ENCODE measurements at regions not wholly inside any gene's neighbourhood (a gene's known extent, or its start where the extent isn't known, plus 50 kb on each side); places are given as distances from the start of the nearest gene placed in this dataset.
"Not testable (repeated sequence)": the region's sequence is repeated elsewhere in the genome, so short reads cannot be mapped to it uniquely, and the experiment has no call there.

DNA sequence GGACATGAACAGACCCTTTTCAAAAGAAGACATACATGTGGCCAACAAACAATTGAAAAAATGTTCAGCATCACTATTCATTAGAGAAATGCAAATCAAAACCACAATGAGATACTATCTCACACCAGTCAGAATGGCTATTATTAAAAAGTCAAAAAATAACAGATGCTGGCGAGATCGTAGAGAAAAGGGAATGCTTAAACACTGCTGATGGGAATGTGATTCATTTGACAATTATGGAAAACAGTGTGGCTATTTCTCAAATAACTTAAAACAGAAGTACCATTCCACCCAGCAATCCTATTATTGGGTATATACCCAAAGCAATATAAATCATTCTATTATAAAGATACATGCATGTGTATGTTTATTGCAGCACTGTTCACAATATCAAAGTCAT is 281.8 kb upstream of the CDH5 start:
- not testable (repeated sequence) for DNase-seq

DNA sequence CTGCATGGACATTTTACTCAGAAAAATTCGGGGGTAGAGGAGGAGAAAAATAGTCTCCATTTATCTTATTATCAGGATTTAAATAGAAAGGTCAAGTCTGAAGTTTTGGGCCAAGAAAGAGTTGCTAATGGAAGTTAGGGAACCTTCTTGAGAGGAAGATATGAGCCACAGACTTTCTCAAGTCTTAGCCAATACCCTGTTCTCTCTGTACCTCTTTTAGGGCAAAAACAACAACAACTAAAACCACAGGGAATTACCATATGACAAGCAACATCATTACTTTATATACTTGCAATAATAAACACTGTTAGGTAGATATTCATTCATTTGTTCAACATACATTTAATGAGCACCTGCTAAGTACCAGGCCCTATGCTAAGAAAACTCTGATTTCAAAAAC is 282.2 kb upstream of the CDH5 start:
- DNase-seq, result no peak

DNA sequence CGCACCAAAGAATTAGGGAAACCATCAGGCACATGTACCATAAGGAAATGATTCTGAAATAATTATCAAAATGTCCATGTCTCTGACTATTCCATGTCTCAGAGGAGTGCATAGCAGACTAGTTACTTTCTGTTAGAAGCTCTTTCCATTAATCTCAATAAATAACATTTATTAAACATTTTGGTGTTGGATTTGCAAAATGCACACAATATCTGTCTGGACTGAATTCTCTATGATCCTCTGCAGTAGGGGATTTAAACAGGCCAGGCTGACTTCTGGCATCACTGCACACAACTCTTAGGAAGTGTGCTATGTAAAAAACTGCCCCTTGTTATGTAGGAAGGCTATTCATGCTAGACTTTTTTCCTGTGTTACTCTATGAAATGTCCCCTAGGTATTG is 283.3 kb upstream of the CDH5 start:
- DNase-seq, result no peak

DNA sequence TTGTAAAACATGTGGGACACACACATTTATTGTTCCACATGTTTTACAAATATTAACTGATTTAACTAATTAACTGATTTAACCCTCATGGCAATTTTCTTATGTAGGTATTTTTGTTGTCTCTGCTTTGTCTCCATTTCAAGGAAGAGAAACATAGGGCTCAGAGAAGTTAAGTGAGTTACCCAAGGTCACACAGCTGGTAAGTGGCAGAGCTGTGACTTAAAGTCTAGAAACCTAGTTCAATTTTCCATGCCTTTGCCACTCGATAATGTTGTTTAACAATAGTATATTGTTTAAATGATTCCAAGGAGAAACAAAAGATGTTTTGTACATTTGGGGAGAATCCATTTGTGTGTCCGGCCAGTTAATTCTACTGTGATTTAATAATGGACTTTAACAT is 284.1 kb upstream of the CDH5 start:
- no peak for DNase-seq

DNA sequence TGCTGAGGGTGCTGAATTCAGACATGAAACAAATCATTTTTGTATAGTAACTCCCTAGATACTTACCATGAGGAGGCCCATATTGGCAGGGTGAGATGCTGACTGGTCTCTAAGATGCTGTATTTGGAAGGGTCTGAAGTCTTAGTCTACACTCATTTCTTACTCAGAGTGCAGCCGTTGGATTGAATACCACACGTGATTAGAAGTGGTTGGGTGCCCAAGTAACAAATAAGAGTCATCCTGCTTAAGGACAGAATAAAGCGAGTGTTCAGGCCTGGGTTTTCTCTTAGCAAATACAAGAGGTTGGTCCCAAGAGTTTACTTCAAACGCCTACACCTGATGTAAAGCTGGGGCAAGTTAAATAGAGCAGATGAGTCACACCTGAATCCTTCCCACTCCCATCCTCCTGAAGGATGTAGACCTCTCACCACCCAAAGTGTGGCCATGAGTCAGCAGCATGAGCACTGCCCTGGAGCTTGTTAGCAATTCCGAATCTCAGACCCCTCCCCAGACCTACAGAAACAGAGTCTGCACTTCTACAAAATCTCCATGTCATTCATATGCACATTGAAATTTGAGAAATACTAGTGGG is 284.6 kb upstream of the CDH5 start:
- DNase-seq, result no peak

DNA sequence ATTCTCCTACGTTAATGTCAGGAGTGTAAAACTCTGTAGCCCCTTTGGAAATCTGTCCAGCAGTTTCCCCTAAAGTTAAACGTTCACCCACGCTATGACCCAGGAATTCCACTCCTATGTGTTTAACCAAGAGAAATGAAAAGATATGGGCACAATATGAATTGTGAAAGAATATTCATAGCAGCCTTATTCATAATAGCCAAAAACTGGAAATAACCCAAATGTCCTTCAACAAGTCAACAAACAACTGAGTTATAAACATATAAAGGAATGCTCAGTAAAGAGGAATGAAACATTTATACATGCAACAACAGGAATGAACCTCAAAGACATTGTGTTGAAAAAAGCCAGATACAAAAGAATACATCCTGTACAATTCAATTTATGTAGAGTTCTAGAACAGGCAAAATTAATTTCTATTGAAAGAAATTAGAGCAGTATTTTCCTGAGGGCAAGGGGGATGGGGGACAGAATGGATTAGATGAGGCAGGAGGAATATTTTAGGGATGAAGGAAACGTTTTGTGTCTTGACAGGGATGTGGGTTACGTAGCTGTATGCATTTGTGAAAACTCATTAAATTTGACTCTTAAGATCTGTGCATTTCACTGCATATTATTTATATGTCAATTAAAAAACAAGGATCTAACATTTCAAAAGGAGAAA is 286.7 kb upstream of the CDH5 start:
- no peak for DNase-seq

DNA sequence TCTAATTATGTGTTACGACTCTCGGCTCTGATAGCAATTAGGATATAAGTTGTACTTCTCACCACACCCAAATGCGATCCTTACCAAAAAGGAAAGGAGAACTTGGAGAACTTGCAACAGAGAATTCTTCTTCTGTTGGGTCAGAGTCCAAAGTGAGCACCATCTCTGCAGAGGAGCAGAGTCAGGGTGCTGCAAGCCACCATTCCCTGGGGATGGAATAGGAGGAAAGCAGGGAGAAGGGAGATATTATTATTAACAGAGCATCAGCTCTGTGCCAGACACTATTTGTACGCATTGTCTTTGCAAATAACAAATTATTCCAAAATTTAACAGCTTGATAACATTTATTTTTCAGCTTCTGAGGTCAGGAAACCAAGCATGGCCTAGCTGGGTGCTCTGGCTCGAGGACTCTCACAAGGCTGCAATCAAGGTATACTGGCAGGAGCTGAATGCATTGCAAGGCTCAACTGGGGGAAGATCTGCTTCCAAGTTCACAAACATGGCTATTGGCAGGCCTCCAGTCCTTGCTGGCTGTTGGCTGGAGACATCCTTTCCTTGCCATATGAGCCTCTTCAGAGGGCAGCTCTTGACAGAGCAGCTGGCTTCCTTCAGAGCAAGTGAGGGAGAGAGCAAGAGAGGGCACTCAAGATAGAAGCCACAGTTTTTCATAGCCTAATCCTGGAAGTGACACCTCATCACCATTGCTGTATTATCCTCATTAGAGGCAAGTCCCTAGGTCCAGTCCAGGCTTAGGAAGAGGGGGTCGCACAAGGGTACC is 296.2 kb upstream of the CDH5 start:
- no peak for DNase-seq

DNA sequence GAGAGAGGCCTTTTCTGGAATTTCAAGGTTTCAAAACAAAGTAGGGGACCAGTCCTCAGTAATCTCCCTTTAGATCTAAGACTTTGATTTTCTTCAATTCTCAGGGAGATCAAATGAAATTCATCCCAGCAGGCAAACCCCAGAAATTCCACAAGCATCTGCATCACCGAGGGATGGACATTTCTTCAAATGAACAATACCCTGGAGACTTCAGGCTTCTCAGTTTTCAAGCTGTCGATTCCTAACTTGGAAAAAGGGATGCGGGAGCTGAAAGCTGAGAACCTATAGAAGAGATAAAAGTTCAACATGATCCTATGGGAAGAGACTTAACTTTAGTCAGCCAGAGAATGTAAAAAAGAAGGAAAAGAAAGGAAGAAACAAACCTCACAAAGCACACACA is 296.9 kb upstream of the CDH5 start:
- no peak for DNase-seq

DNA sequence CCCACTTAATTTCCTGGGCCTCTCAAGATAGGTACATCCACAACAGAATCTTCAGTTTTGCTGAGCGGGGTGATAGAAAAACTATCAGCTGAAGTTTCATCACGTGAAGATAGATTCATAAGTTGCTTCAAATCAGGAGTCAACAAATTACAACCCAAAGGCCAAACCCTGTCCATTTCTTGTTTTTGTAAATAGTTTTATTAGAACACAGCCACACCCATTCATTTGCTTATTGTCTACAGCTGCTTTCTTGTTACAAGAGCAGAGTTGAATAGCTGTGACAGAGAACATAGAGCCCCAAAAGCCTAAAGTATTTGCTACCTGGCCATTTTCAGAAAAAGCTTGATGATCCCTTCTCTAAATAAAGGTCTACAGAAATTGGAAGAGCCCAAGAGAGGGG is 300.1 kb upstream of the CDH5 start:
- no peak for DNase-seq

DNA sequence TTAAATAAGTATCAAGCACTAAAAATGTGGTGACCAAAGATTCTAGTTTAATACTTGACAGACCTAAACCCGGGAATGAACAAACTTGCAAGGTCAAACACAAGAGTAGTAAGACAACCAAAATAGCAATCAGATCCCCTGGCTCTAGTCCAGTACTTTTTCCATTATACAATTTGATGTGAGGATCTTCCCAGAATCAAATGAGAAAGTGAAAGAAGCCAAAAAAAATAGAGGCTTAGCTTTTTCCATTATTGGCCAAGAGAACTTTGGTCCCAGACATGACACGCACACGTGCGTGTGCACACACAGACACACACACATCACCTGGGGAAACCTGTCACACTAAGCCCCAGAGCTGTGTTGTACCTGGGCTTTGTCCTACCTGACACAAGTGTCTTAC is 300.6 kb upstream of the CDH5 start:
- DNase-seq, result no peak

DNA sequence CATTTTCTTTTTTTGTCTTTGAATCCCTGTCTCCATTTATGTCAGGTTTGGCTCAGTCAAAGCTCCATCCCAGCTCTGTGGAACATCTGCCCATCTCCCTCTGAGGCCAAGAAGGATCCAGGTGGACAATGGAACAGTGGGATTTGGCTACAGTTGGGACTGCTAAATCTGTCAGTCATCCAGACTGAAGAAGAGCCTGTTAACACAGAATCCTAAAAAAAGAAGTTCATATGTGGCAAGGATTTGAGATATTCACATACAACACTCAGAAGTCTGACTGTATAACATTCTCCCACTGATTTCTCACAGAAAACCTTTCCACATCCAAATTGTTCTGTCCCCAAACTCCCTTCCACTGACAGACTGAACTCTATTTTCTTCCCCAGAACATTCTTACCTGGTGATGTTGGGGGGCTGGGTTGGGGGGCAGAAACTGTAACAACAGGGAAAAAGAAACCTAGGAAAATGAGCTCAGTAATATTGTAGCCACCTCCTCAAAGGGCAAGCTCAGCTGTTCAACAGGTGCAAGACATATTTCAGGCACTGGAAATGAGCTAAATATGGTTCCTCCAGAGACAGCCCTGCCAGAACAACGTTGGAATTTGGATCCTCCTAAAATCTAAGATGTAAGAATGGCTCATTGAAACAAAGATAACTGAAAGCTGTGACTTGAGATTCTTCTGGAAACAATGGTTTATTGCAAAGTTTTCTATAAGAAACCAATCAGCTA is 301.5 kb upstream of the CDH5 start:
- no peak for DNase-seq

DNA sequence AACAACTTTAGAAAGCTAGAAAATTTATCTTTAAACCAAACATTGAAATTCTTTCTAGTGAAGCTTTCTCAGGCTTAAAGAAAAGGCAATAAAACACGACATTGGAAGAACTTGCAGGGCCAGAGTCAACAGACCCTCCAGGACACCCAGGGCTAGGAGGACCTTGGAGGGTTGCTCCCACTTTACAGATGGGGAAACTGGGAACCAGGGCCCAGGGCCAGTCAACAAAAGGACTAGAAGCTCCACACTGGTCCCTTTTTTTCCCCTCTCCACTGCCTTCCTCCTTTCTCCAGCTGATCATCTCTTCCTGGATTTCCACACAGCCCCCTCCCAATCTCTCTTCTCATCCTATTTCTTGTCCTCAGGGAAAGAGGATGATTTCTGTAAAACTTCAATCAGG is 307.7 kb upstream of the CDH5 start:
- DNase-seq, result no peak

DNA sequence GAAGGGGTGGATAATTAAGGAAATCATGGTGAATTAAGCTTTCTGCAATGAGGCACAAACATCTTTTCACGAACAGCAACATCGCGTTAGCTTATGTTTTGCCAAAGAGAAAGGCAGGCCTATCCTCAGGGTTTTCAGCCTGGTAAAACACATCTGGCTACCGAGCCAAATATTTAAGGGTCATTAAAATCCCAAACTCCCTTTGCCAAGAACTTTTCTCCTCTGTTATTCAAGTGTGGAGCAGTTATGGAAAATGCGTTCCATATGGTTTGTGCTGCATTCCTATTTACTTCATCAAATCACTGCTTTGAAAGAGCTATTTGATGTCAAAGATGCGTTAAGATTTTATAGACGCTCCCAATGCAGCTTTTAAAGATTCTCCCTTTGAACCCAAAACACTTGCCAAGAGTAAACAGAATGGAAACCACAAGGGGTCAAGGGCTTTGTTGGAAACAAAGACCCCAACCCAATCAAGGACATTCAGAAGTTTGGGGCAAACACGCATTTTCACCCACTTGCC is 308.3 kb upstream of the CDH5 start:
- no peak for DNase-seq

DNA sequence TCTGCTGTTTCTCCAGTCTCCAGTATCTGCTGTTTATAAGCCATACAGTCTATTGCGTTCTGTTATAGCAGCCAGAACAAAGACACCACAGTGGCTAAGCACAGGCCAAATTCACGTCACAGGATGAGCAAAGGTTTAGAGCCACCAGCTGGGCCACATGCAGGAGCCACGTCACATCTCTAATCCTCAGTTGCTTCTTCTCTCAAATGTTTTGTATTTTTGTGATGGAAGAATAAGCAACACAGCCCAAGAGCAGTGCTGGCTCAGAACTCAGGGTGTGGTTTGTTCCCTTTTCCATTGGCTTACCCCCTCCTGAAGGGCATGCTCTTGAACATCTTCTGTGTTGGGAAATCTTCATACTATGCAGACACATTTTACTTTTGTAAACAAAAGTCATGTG is 309.4 kb upstream of the CDH5 start:
- no peak for DNase-seq

DNA sequence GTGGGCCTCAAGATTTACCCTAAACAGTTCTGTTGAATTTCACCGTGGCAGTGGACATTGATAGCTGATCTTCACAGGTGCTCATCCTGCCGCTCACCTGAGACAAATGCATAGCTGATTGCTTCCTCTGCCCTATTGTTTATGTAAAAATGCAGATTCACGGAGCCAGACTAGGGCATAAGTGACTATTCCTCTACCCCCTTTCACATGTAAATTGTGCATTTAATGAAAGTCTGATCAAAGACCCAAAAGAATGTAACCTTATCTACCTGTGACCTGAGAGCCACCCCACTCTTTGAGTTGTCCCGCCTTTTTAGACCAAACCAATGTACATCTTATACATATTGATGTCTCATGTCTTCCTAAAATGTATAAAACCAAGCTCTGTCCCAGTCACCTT is 312.4 kb upstream of the CDH5 start:
- DNase-seq, result no peak

DNA sequence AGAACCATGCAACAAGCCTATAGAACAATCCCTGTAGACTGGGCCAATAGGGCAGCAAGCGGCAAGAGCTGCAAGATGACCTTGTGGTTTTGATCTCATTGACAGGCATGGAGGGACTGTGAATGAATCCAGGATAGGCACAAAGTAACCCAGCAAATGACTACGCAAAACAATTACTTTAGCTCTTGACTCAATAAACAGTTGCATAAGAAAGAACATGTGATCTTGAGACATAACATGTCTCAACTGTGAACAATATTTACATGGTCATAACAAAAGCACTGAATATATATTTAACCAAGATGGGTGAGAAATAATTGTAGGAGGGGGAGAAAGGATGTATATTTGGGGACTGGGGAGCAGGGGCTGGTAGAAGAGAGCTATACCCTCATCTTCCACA is 313.7 kb upstream of the CDH5 start:
- no peak for DNase-seq

DNA sequence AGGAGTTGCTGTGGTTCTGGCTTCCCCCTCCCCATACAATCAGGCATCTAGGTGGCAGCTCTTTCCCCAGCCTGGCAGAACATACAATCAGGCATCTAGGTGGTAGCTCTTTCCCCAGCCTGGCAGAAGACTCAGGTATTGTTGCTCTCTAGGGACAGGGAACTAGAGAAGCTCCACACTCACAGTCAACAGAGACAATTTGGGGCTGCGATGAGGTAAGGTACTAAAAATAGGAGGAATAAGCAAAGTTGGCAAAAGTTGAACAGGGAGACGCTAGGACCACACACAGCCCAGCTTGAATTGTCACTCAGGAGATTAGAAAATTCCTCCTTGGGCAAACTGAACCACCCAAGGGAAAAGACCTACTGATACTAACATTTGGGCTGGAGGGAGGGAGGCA is 315.5 kb upstream of the CDH5 start:
- no peak for DNase-seq

DNA sequence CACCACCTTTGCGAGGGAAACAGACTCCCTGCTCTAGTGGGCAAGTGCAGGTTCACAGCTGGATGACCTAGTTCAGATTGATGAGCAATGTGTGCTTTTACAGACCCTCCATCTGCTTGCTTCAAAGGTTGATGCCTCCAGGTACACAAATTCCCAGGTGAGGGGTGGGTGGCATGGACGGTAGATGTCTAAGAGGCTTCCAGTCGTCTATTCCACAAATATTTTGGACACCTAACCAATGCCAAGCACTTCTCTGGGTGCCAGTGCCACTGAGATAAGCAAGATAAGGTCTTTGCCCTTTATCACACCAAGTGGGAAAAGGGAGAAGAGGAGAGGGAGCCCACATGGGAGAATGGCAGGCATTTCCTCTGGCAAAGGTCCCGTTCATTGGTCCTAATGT is 316.6 kb upstream of the CDH5 start:
- DNase-seq, result no peak

DNA sequence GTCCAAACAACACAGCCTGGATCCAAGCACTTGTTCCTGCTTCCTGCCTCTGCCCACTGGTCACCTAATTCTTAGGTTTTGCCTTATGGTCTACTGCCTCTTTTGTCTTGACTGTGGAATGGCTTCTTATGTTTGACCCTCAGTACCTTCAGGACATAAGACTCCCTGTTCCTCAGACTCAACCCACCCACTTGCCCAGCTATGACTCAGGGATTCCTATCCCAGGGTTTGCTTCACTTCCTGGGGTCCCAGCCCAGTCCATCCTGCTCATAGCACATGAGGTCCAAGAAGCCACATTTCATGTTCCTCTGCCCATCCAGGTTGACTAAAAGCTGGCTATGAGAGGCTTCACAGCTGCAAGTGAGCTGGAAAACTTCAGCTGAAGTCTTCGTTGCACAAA is 320.9 kb upstream of the CDH5 start:
- DNase-seq, result no peak

DNA sequence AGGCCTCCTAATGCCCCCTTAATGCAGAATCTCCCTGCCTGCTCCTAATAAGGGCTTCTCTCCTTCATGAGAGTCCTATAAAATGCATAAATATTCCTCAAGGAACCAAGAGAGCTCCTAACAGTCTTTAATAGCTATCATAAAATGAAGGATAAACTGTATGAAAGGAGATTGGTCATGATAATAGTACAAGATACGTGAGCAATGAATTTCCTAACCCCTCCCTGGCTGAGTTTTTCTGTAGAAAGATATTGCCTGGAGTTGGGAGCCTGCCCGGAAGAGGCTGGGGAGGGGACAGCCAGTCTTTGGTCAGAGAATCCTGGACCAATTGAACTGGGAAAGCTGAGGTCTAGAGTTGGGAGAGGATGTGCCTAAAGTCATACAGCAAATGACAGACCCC is 321.9 kb upstream of the CDH5 start:
- no peak for DNase-seq

DNA sequence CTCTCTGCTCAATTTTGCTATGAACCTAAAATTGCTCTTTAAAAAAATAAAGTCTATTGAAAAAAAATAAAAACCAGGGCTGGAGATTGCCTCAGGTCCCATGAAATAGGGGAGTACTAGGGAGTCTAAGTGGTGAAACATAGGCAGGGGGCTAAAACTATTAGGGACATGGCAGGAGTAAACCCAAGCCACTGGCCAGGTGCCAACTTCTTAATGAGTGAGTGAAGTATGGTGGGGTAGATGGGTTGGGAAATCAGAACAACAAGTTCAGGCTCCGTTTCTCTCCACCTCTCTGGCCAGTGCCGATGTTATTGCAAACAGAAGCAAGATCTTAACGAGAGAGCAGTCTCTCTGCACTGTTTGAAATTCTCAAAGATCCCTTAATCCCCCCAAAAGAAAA is 322.4 kb upstream of the CDH5 start:
- no peak for DNase-seq

DNA sequence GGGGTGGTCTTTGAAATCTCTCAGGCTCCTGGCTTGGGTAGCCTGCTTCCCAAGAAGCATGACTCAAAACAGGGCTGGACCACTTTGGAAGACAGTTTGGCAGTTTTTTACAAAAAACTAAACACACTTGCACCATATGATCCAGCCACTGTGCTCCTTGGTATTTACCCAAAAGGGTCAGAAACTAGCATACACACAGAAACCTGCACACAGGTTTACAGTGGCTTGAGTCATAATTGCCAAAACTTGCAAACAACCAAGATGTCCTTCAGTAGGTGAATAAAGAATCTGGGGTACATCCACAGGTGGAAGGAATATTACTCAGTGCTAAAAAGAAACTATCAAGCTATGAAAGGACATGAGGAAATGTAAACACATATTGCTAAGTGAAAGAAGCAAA is 323.2 kb upstream of the CDH5 start:
- DNase-seq, result no peak

DNA sequence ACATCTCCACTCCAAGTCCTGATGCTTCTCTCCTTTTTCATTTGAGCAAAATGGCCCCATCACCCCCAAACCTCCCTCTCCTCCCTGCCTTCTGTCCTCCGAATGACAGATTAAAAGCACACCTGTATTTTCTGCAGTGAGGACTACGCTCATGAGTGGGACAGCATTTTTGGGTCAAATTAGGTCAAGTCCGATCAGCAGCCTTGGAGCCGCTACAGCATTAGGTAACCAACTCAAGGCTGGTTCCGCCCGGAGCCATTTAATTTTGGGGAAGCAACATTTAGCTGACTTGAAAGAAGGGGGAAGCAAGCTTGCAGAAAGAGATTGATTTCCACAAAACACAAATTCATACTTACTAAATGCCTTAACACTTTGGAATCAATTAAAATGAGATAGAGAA is 324.1 kb upstream of the CDH5 start:
- no peak for DNase-seq

DNA sequence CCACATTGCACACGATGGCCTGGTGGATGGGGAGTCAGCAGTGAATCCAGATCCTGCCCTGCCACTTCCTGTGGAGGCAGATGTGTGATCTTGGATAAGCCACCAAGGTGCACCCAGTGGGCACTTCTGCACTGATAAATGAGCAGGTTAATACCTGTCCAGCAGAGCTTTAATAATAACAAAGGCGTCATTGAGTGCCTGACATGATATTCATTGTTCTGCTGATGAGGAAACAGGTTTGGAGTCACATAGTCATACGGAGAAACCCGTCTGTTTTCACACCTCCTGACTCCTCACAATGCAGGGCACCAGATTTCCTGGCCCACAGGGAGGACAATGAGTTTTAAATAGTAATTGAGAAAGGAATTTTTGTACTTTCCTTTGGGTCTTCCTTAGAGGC is 324.6 kb upstream of the CDH5 start:
- no peak for DNase-seq
